Mesothelial cell of epicardium (in vitro differentiated cells): ENCODE measurements at regions not wholly inside any gene's neighbourhood (a gene's known extent, or its start where the extent isn't known, plus 50 kb on each side); places are given as distances from the start of the nearest gene placed in this dataset.

Experiments used
- DNase-seq, 2 experiments: peaks; one replicate each; pipeline ENCODE4 v3.0.0; 2021; ENCODE audit warnings: low spot score in 2 of 2; ENCODE audit not compliant: unreplicated experiment in 2 of 2
- H3K27ac Mint-ChIP-seq: 2 replicates; pipeline ENCODE4 v1.8.0; 2021; ENCODE audit warnings: mixed read lengths
- H3K27me3 Mint-ChIP-seq: 2 replicates; pipeline ENCODE4 v1.8.0; 2021; ENCODE audit warnings: low read depth, mixed read lengths
- H3K36me3 Mint-ChIP-seq: 2 replicates; pipeline ENCODE4 v1.8.0; 2021; ENCODE audit warnings: mixed read lengths
- H3K4me1 Mint-ChIP-seq: 2 replicates; pipeline ENCODE4 v1.8.0; 2021; ENCODE audit warnings: mixed read lengths
- H3K4me3 Mint-ChIP-seq: 2 replicates; pipeline ENCODE4 v1.8.0; 2021; ENCODE audit warnings: mild to moderate bottlenecking, moderate library complexity, mixed read lengths
- H3K9me3 Mint-ChIP-seq: 2 replicates; pipeline ENCODE4 v1.8.0; 2021; ENCODE audit warnings: mixed read lengths
- CTCF ChIP-seq: fragments of 200-600 bp; sonication (generic); IDR thresholded peaks from one replicate; pipeline ENCODE4 v1.5.0; 2021; ENCODE audit warnings: antibody characterized with exemption; ENCODE audit not compliant: unreplicated experiment

GRCh38 chr14:89013098-89013504, 188.7 kb downstream of the TTC8 start:
- no peak overlapping the region for H3K27ac Mint-ChIP-seq

GRCh38 chr14:89013698-89014568, 189.5 kb downstream of the TTC8 start:
- no peak overlapping the region for H3K27ac Mint-ChIP-seq
- no peak for DNase-seq
- H3K4me1 Mint-ChIP-seq: peaks cover 6% of the 10 kb centered on the region
- no peaks in the 10 kb centered on the region for H3K36me3 Mint-ChIP-seq
- H3K9me3 Mint-ChIP-seq: peaks cover 9% of the 10 kb centered on the region
- peaks cover 10% of the 10 kb centered on the region for H3K27me3 Mint-ChIP-seq
- no peak for TF ChIP-seq CTCF
- no peak overlapping the region for H3K4me3 Mint-ChIP-seq

More at GRCh38 chr14:89013098-89013504, 188.7 kb downstream of the TTC8 start:
- peaks cover 3% of the 10 kb centered on the region for H3K27me3 Mint-ChIP-seq
- TF ChIP-seq CTCF: no peak
- H3K9me3 Mint-ChIP-seq: peaks cover 9% of the 10 kb centered on the region
- no peak for DNase-seq
- H3K4me1 Mint-ChIP-seq: peaks cover 6% of the 10 kb centered on the region
- H3K36me3 Mint-ChIP-seq: no peaks in the 10 kb centered on the region
- H3K4me3 Mint-ChIP-seq: no peak overlapping the region

- no peak for TF ChIP-seq CTCF
- peaks cover 9% of the 10 kb centered on the region for H3K9me3 Mint-ChIP-seq
- H3K27me3 Mint-ChIP-seq: peaks cover 12% of the 10 kb centered on the region
- no peak for DNase-seq
- H3K27ac Mint-ChIP-seq: no peak overlapping the region
- H3K36me3 Mint-ChIP-seq: no peaks in the 10 kb centered on the region
- H3K4me3 Mint-ChIP-seq: no peak overlapping the region
- peaks cover 6% of the 10 kb centered on the region for H3K4me1 Mint-ChIP-seq
Measured at GRCh38 chr14:89014569-89014850, 190.1 kb downstream of the TTC8 start.

GRCh38 chr14:89015016-89015415, 190.6 kb downstream of the TTC8 start:
- H3K4me3 Mint-ChIP-seq: no peak overlapping the region
- peaks cover 12% of the 10 kb centered on the region for H3K27me3 Mint-ChIP-seq
- no peak for TF ChIP-seq CTCF
- peaks cover 6% of the 10 kb centered on the region for H3K4me1 Mint-ChIP-seq
- no peak overlapping the region for H3K27ac Mint-ChIP-seq
- H3K36me3 Mint-ChIP-seq: no peaks in the 10 kb centered on the region
- peaks cover 9% of the 10 kb centered on the region for H3K9me3 Mint-ChIP-seq
- DNase-seq: no peak

GRCh38 chr14:89017417-89017816, 193.0 kb downstream of the TTC8 start:
- Mint-ChIP-seq H3K27ac (no peak overlapping the region), H3K36me3 (no peaks in the 10 kb centered on the region), H3K4me3 (no peak overlapping the region), H3K27me3 (peaks cover 27% of the 10 kb centered on the region), H3K4me1 (peaks cover 6% of the 10 kb centered on the region), H3K9me3 (peaks cover 12% of the 10 kb centered on the region)
- no peak for TF ChIP-seq CTCF
- no peak for DNase-seq
